ENCODE measurements at regions not wholly inside any gene's neighbourhood (a gene's known extent, or its start where the extent isn't known, plus 50 kb on each side); places are given as distances from the start of the nearest gene placed in this dataset.

DNA sequence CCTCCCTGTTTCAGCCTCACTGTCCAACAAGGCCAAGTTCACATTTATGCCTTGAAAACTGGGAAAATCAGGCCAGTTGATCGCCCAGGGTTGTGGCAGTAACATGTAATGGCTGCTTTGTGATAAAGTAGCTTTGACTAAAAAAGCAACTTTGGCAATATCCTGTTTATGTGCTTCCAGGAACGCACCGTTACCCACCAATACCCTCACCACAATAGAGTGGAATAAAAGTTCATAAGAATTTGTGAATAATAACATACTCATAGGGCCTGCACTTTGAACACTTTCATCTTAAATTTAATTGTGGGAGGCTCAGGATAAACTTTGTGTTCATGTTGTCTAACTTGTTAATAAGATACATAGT lies 80.7 kb upstream of the MAML3 start:
- Histone ChIP-seq H3K27me3 (ENCODE audit: control insufficient read depth, insufficient read depth, low read length) (no peaks in the 10 kb centered on the region), H3K4me1 (peaks cover 7% of the 10 kb centered on the region), H3K79me2 (no peaks in the 10 kb centered on the region), H3K9me3 (ENCODE audit: control insufficient read depth, low read length) (no peaks in the 10 kb centered on the region), H3K27ac (no peak overlapping the region), H3K9ac (no peak overlapping the region), H3K36me3 (ENCODE audit: control insufficient read depth, insufficient read depth, low read length) (no peaks in the 10 kb centered on the region), H2AFZ (no peak overlapping the region), H3K4me2 (ENCODE audit: low read length) (no peak overlapping the region), H3K4me3 (ENCODE audit: low read depth, low read length) (no peak overlapping the region)
- TF ChIP-seq, protein P1, sequence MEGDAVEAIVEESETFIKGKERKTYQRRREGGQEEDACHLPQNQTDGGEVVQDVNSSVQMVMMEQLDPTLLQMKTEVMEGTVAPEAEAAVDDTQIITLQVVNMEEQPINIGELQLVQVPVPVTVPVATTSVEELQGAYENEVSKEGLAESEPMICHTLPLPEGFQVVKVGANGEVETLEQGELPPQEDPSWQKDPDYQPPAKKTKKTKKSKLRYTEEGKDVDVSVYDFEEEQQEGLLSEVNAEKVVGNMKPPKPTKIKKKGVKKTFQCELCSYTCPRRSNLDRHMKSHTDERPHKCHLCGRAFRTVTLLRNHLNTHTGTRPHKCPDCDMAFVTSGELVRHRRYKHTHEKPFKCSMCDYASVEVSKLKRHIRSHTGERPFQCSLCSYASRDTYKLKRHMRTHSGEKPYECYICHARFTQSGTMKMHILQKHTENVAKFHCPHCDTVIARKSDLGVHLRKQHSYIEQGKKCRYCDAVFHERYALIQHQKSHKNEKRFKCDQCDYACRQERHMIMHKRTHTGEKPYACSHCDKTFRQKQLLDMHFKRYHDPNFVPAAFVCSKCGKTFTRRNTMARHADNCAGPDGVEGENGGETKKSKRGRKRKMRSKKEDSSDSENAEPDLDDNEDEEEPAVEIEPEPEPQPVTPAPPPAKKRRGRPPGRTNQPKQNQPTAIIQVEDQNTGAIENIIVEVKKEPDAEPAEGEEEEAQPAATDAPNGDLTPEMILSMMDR (IDR thresholded peaks at IDR 0.05), result no peak

DNA sequence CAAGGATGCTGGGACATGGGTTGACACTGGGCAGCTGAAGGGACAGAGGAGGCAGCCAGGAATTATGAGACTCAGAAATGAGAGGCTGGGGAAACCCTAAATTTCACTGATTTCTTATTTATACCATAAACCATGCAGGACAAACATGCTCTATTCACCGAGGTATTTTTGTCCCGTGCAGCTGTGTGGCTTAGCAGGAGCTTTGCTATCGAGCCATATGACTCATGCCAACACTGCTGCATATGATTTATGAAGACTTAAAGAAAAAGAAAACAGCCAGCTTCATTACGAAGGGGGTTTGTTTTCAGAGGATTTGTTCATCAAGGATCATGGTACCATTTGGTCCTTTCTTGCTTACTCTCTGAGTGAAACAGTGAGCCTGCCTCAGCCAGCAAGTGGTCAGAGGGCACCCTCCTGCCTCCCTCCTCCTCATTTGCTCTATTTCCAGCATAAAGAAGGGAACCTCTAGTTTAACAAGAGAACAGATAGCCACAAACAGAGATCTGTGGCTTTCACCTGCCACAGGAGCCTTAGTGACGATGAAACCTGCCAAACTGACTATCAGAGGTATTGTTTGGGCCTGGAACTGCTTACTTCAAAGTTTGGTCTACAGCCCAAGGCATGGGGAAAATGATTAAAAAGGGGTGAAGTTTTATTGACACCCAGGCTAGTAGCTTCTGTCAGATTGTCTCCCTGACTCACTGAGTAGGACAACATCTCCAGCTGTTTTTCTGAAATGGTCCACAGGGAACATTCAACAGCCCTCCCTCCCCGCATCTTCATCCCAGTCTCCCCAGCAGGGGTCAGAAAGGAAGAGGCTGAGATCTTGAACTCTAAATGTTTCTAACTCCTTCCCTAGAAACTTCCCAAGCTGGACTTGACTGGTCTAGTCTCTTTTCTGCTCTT lies 80.1 kb upstream of the MAML3 start:
- H3K4me2 ChIP-seq (ENCODE audit: low read length), result no peak overlapping the region
- H3K9ac ChIP-seq, result no peak overlapping the region
- H3K4me1 ChIP-seq, result peaks cover 7% of the 10 kb centered on the region
- TF ChIP-seq, protein P1 (IDR thresholded peaks at IDR 0.05), result no peak
- no peak overlapping the region for H2AFZ ChIP-seq
- no peaks in the 10 kb centered on the region for H3K27me3 ChIP-seq (ENCODE audit: control insufficient read depth, insufficient read depth, low read length)
- no peaks in the 10 kb centered on the region for H3K79me2 ChIP-seq
- no peak overlapping the region for H3K4me3 ChIP-seq (ENCODE audit: low read depth, low read length)
- no peaks in the 10 kb centered on the region for H3K36me3 ChIP-seq (ENCODE audit: control insufficient read depth, insufficient read depth, low read length)
- no peaks in the 10 kb centered on the region for H3K9me3 ChIP-seq (ENCODE audit: control insufficient read depth, low read length)
- no peak overlapping the region for H3K27ac ChIP-seq

DNA sequence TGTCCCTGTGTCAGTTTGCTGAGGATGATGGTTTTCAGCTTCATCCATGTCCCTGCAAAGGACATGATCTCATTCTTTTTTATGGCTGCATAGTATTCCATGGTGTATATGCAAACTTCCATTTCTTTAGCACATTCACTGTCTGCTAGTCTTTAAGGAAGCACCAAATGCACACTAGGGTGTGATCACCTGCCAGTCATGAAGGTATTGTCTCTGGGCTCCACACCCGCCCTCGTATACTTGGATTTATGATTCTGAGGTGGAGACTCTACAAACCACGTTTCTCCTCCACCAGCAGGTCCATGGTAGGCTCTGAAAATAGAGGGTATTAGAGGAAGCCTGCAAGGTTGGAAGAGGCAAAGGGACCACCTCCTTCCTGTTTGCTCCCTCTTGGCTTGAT lies 75.9 kb upstream of the MAML3 start:
- Histone ChIP-seq H3K4me1 (no peaks in the 10 kb centered on the region), H3K4me3 (ENCODE audit: low read depth, low read length) (no peak overlapping the region), H3K27me3 (ENCODE audit: control insufficient read depth, insufficient read depth, low read length) (no peaks in the 10 kb centered on the region), H3K36me3 (ENCODE audit: control insufficient read depth, insufficient read depth, low read length) (no peaks in the 10 kb centered on the region), H3K9ac (no peak overlapping the region), H3K27ac (no peak overlapping the region), H3K79me2 (no peaks in the 10 kb centered on the region), H3K9me3 (ENCODE audit: control insufficient read depth, low read length) (no peaks in the 10 kb centered on the region), H2AFZ (no peak overlapping the region), H3K4me2 (ENCODE audit: low read length) (no peak overlapping the region)
- TF ChIP-seq, protein P1 (IDR thresholded peaks at IDR 0.05), result no peak

DNA sequence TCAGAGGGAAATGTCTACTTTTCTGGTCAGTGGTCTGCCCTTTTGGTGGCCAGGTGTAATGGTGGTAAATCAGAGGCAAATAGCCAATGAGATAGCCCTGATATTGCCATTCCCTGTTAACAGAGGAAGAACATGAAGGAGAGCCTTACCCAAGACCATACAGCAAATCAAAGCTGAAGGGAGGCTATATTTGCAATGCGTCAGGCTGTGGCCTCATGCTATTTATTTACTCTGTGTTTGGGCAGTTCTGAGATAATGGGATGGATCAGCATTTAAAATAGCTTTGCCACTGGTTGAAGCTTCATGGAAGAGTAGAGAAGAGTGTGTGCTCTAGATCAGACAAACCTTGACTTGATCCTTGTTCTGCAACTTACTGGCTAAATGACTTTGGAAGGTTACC lies 73.3 kb upstream of the MAML3 start:
- Histone ChIP-seq H3K36me3 (ENCODE audit: control insufficient read depth, insufficient read depth, low read length) (no peaks in the 10 kb centered on the region), H3K4me3 (ENCODE audit: low read depth, low read length) (no peak overlapping the region), H3K4me1 (no peaks in the 10 kb centered on the region), H3K4me2 (ENCODE audit: low read length) (no peak overlapping the region), H3K27ac (no peak overlapping the region), H3K9me3 (ENCODE audit: control insufficient read depth, low read length) (no peaks in the 10 kb centered on the region), H3K9ac (no peak overlapping the region), H3K79me2 (no peaks in the 10 kb centered on the region), H3K27me3 (ENCODE audit: control insufficient read depth, insufficient read depth, low read length) (no peaks in the 10 kb centered on the region), H2AFZ (no peak overlapping the region)
- TF ChIP-seq, protein P1 (IDR thresholded peaks at IDR 0.05), result no peak

Data from parathyroid adenoma (tissue), 2 donors.